HL-60 (cell line): ENCODE measurements at regions not wholly inside any gene's neighbourhood (a gene's known extent, or its start where the extent isn't known, plus 50 kb on each side); places are given as distances from the start of the nearest gene placed in this dataset.

Experiments
- DNase-seq, 2 experiments: peaks; one replicate each; pipeline ENCODE4 v3.0.0-alpha.2; 2010 to 2020; ENCODE audit warnings: low read depth in 1 of 2, low spot score in 1 of 2
- H3K27ac ChIP-seq: fragments of 250-450 bp; sonication (Bioruptor Pico); replicated peaks from 2 replicates; pipeline ENCODE4 v1.5.1; 2020; ENCODE audit warnings: mild to moderate bottlenecking, moderate library complexity
- H3K27me3 ChIP-seq: fragments of 250-450 bp; sonication (Bioruptor Pico); 2 replicates; pipeline ENCODE4 v1.5.1; 2021; ENCODE audit warnings: mild to moderate bottlenecking, moderate library complexity; ENCODE audit not compliant: insufficient read depth, poor library complexity, severe bottlenecking
- H3K4me3 ChIP-seq: replicated peaks from 2 replicates; pipeline ENCODE4 v1.5.1; 2011; ENCODE audit warnings: mild to moderate bottlenecking, control low read depth, low read length; ENCODE audit not compliant: insufficient read depth
- CTCF ChIP-seq: IDR thresholded peaks from one replicate; pipeline ENCODE4 v1.5.1; 2011; ENCODE audit warnings: low read length, control low read depth, inconsistent platforms; ENCODE audit not compliant: insufficient read depth
- GABPA ChIP-seq: IDR thresholded peaks from 2 replicates; pipeline ENCODE4 v1.6.1; 2012; ENCODE audit warnings: low read depth
- POLR2AphosphoS5 ChIP-seq: IDR thresholded peaks from 2 replicates; pipeline ENCODE4 v1.6.1; 2012; ENCODE audit warnings: low read depth
- REST ChIP-seq: IDR thresholded peaks from 2 replicates; pipeline ENCODE4 v1.6.1; 2012; ENCODE audit warnings: low read depth; ENCODE audit not compliant: insufficient replicate concordance
- SPI1 ChIP-seq: IDR thresholded peaks from 2 replicates; pipeline ENCODE4 v1.6.1; 2012; ENCODE audit warnings: low read depth, mild to moderate bottlenecking, borderline replicate concordance

GRCh38 chr4:85298037-85298436, 176.9 kb upstream of the ARHGAP24 start:
- H3K27ac ChIP-seq = no peak overlapping the region
- DNase-seq = no peak
- TF ChIP-seq POLR2AphosphoS5 (no peak), CTCF (no peak), REST (no peak), GABPA (no peak), SPI1 (no peak)
- H3K27me3 ChIP-seq = no peaks in the 10 kb centered on the region
- no peak overlapping the region for H3K4me3 ChIP-seq

GRCh38 chr4:85302193-85302736, 172.7 kb upstream of the ARHGAP24 start:
- Histone ChIP-seq H3K27ac (no peak overlapping the region), H3K27me3 (no peaks in the 10 kb centered on the region), H3K4me3 (no peak overlapping the region)
- DNase-seq = no peak
- TF ChIP-seq POLR2AphosphoS5 = no peak
- no peak for TF ChIP-seq SPI1
- TF ChIP-seq CTCF = no peak
- TF ChIP-seq REST = no peak
- no peak for TF ChIP-seq GABPA

- no peak overlapping the region for H3K27ac ChIP-seq
- TF ChIP-seq CTCF (no peak), SPI1 (no peak), GABPA (no peak), POLR2AphosphoS5 (no peak)
- H3K27me3 ChIP-seq = no peaks in the 10 kb centered on the region
- no peak overlapping the region for H3K4me3 ChIP-seq
- DNase-seq = no peak
These were observed 172.2 kb upstream of the ARHGAP24 start for GRCh38 chr4:85302756-85303155.

- DNase-seq = no peak
- Histone ChIP-seq H3K4me3 (no peak overlapping the region), H3K27me3 (no peaks in the 10 kb centered on the region), H3K27ac (no peak overlapping the region)
- no peak for TF ChIP-seq POLR2AphosphoS5
- TF ChIP-seq CTCF = no peak
- TF ChIP-seq GABPA = no peak
- no peak for TF ChIP-seq SPI1
- TF ChIP-seq REST = no peak
These were observed 156.5 kb upstream of the ARHGAP24 start for GRCh38 chr4:85318415-85318814.
